Endometrium (tissue), 2 donors: ENCODE measurements at regions not wholly inside any gene's neighbourhood (a gene's known extent, or its start where the extent isn't known, plus 50 kb on each side); places are given as distances from the start of the nearest gene placed in this dataset.

Experiments used
- FAIRE-seq: peaks from 2 replicates; lab custom pipeline; 2012; peaks lifted over from hg19 to GRCh38; lab: Jason Lieb, UNC
- donor health status: control.
- donor health status: control.

DNA sequence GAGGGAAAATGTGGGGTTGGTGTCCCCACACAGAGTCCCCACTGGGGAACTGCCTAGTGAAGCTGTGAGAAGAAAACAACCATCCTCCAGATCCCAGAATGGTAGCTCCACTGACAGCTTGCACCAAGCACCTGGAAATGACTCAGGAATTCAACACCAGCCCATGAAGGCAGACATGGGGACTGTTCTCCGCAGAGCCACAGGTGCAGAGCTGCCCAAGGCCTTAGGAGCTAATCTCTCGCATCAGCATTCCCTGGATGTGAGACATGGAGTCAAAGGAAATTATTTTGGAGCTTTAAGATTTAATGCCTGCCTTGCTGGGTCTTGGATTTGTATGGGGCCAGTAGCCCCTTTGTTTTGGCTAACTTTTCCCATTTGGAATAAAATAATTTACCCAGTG, 367.9 kb downstream of the FAM133A start:
- no peak for FAIRE-seq

DNA sequence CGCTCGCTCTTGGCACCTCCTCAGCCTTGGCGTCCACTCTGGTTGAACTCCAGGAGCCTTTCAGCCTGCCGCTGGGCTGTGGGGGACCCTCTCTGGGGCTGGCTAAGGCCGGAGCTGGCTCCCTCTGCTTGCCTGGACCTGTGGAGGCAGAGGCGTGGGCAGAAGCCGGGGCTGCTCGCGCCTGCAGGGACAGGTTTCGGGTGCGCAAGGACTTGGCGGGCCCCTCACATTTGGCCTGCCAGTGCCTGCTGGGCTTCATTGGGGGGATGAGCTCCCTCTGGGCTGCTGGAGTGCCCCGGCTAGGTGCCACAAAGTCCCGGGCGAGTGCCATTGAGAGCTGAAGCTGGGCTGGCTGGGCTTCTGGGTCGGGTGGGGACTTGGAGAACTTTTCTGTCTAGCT, 371.7 kb downstream of the FAM133A start:
- FAIRE-seq, result no peak

DNA sequence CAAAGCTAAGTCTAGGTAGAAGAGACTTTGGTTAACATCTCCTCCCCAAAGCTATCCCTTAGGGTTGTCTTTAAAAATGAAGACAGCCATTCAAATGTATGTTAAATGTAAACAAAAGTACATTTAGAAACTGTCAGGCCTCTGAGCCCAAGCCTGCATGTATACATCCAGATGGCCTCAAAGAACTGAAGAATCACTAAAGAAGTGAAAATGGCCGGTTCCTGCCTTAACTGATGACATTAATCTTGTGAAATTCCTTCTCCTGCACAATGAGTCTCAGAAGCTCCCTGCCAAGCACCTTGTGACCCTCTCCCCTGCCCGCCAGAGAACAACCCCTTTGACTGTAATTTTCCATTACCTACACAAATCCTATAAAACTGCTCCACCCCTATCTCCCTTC, 377.9 kb downstream of the FAM133A start:
- no peak for FAIRE-seq

DNA sequence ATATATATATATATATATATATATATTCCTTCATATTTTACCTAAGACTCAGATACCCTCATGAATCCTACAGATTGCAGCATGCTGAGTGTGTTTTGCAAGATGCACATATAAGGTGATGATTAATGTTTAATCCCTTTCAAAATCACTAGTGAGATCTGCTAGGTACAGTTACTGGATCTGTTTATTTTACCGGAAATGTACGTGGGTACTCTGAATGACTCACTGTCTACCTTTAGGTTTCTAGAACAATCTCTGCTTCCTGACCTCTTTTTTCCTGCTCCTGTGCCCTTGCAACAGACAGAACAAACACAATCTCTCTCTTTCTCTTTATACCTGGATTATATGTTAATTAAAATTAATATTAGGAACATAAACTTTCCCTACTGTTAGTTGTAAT, 379.6 kb downstream of the FAM133A start:
- no peak for FAIRE-seq

DNA sequence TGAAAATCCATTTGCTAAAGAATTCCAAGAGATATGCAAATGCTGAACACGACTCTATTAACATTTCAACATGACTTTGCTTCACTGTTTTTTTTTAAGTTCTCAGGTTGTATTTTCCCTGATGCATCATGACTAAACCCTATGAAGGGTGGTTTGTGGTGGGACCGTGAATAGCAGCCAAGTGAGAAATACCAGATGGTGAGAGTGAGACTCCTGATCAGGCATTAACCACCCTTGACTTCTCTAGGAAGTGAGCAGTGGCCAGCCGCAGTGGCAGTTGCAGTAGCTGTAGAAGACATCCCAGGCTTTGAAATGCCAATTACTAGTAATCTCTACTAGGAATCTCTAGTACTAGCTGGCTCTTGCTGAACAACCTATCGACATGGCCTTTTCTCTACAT, 383.4 kb downstream of the FAM133A start:
- FAIRE-seq, result no peak

DNA sequence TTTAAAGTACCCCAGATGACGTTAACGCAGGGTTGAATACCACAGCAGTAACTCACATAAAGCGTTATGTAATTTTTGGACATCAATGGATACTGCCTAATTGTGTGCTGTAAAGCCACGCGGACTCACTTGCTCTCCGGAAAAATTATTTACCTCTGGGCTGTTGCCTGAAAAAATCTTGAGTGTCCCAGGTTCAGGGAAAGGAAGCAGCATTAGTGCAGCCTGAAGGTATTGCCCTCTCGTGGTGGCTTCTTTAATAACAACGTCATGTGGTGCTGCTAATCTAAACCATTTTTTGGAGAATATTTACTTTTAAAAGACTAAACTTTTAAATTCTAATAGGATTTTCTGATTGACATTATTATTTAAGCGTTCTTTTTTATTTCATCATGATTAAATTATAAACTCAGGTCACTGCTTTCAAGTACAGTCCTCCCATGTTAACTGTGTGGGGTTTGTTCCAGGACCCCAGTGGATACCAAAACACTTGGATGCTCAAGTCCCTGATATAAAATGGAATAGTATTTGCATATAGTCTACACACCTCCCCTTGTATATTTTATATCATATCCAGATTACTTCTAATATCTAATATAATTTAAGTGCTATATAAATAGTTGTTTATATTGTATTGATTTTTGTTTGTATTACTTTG, 384.8 kb downstream of the FAM133A start:
- peak; percentile 15 for FAIRE-seq

DNA sequence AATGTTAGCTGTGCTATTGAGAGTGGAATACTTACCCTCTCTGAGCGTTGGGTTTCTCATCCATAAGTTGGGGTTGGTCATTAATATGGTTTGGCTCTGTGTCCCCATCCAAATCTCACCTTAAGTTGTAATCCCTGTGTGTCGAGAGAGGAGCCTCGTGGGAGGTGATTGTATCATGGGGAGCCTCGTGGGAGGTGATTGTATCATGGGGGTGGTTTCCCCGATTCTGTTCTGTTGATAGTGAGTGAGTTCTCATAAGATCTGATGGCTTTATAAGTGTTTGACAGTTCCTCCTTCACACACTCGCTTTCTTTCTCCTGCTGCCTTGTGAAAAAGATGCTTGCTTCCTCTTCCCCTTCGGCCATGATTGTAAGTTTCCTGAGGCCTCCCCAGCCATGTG, 391.1 kb downstream of the FAM133A start:
- FAIRE-seq, result no peak

DNA sequence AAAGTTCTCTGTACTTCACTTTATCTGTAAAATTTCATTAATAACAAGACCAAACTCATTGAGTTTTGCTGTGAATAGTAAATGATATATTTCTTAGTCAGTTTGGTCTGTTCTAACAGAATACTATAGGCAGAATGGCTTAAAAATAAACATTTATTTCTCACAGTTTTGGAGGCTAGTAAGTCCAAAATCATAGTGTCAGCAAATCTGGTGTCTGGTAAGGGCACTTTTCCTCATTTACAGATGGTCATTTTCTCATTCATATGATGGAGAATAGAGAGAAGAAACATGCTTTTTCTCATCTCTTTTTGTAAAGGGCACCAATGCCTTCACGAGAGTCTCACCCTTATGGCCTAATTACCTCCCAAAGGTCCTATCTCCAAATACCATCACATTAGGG, 415.1 kb downstream of the FAM133A start:
- FAIRE-seq, result no peak

DNA sequence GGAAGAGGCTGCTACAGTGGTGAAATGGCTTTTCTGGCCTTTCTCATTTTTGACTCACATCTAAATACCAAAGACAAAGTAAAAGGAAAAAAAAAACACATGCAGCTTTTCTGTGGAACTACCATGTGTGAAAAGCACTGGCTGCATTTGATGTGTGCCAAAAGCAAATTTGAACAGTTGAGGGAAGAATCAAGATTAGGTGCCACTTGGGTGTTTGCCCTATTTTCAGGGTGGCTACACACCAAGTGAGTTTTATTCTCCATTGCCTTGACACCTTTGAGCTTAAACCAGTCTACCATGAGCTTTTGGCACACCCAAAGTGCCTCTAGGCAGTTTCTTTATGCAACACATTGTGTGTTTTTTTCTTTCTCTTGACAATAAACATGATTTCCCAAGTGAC, 423.9 kb downstream of the FAM133A start:
- FAIRE-seq, result no peak

DNA sequence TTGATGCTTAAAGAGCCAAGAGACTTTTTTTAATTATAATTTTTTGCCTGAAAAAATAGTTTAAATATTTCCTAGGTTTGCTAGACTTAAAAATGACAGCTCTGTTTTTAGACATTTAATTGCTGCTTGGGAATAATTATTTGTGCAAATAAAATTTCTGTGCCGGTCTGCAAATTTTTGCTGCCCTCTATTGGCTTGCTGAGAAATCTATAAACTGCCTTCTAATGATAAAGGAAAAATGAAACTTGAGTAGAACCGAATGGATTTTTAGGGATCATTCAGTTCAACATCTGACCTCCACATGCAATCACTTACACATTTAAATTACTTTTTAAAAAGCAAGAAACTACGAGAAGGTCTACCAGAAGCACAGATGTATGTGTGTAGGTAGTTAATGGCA, 434.0 kb downstream of the FAM133A start:
- FAIRE-seq, result peak; percentile 18

DNA sequence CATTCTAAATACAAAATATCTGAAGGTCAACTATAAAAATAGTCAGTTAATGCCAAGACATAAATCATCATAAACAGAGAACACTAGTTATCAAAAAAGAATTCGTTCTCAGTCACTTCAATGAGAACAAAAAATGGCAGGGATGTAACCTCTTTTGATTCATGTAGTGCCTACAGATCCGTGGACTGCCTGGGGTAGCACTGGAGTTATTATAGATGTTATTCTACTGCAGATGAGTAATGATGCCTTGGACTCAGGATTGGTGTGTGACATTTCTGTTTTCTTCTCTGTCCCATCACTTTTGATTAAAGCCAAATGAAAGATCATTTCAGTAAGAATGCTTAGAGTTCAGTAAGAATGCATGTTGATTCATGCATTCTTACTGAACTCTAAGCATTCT, 440.4 kb downstream of the FAM133A start:
- no peak for FAIRE-seq

DNA sequence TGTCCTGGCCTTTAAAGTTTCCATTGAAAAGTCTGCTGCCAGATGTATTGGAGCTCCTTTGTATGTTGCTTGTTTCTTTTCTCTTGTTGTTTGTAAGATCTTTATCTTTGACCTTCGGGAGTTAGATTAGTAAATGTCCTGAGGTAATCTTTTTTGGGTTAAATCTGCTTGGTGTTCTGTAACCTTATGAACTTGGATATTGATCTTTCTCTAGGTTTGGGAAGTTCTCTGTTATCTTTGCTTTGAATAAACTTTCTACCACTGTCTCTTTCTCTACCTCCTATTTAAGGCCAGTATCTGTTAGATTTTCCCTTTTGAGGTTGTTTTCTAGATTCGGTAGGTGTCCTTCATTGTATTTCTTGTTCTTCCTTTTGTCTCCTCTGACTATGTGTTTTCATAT, 447.8 kb downstream of the FAM133A start:
- peak; percentile 64 for FAIRE-seq

DNA sequence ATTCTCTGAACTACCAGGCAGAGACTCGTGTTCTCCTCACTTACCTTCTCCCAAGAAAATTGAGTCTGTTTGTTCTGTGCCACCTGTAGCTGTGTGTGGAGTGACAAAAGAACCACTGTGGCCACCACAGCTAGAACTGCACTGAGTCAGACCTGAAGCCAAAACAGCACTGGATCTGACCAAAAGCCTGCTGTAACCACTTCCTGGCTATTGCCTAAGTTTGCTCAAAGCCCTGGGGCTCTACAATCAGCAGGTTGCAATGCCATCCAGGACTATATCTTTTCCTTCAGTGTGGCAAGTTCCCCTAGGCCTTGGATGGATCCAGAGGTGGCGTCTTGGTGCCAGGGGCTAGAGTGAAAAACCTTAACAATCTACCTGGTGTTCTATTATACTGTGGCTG, 449.1 kb downstream of the FAM133A start:
- FAIRE-seq, result no peak

DNA sequence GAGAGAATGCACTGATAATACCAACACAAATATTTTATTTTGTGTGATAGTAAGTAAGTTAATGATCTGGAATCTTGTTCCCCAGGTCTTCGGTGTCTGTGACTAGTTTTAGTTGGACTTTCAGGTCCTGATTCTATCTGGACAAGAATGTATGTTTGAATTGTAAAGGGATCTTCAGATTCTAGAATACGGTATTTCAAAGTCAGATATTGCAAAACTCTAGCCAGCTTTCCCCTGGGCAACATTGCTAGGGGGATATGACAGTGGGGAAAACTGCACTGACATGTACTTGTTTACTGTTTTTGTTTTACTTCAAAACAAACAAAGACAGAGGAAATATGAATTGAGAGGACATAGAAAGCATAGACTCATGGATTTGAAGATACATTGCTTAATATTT, 489.0 kb downstream of the FAM133A start:
- FAIRE-seq, result no peak

DNA sequence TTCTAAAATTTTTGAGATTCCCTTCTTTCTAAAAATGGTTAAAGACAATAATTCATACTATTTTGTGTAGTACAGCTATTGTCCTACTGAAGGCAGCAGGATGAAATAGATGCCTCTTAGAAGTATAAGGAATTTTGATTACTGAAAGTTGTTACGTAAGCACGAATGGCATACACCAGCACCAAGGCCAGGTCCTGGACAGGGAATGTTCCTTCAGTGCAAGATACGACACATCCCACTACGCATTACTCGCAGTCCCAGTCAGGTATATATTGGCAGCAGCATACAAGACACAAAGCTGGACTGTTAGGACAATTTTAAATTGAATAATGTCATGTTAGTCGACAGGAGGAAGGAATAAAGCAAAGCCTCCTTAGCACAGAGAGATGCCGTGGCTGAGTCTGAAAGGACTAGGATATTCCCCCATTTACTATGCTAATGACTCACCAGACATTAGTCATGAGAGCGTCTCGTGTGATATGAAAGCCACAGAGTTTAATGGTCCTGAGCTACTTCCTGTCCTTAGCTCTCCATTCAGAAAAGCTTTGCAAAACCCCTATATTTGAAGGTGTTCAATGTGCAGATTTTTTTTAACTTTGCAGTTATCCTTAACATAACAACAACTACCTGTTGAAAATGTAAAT, 504.3 kb downstream of the FAM133A start:
- FAIRE-seq, result no peak

DNA sequence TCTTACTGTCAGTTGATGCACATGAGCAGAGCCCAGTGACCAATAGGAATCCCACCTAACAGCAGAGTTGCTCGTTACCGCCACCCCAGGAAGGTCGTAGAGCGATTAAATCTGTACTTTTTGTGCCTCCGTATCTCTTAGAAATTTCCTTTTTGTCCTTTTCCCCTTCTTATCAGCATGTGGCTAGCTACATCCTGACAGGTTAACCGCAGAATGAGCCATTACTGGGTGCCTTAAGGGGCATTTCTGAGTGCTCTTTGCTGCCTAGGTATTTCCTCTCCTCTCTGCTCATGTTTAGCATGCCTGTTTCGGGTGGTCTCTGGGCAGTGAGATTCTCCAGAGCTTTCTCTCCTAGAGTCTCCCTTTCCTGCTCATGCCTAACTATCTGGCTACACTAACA, 530.5 kb downstream of the FAM133A start:
- FAIRE-seq, result no peak

DNA sequence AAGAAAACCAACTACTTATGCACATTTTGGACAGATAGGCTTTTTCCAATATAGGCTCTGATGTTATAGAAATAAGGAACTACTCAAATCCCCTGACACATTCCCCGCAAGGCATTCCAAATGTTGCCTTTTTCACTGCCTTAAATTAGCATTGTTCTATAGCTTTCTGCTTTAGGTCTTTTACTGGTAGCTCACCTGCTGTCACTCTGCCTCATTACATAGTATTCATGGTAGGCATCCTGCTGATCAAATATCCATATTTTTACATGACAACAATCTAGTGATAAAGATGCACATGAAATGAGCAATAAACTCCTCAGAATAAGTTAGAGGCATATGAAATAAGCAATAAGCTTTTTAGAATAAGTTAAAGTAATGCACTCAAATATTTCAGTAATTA, 542.7 kb downstream of the FAM133A start:
- FAIRE-seq, result no peak

DNA sequence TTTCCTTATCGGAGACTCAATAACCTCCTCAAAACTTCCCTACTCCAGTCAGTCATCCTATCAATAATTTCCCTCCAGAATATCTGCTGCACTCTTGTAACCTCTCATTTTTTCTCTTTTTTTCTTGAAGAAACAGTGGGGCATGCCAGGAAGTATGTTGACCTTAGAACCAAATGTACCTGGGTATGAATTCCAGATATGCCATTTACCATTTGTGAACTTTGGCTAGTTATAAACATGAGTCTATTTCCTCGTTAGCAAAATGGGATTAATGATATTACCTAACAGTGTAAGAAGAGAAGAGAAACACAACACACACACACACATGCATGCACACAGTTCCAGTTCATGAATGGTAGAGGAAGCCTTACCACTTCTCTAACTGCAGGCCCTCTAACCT, 578.2 kb downstream of the FAM133A start:
- no peak for FAIRE-seq

DNA sequence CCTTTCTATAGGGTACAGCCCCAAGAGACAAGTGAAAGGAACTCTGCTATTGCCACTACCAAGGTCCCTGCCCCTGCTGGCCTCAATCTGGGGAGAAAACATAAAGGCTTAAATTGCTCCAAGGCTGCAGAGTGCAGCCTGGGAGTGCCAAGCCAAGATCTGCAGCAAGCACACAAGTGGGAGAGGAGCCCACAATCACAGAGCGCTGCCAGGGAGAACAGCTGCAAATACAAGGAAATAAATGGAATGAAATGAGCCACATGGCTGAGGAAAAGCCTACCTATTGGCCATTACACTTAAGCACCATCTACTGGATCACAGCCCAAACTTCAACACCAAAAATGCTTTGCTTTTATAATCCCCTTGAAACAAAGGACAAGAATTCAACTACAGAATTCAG, 582.4 kb downstream of the FAM133A start:
- no peak for FAIRE-seq

DNA sequence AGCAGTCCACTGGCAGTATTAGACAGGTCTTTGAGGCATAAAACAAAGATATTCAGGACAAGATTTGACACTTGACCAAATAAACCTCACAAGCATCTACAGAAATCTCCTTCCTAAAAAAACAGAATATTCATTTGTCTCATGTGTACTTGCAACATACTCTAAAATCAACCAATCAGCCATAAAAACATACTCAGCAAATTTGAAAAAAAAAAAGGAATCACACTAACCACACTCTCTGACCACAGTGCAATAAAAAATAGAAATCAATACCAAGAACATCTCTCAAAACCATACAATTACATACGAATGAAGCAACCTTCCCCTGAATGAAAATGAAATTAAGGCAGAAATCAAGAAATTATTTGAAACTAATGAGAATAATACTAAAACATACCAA, 591.3 kb downstream of the FAM133A start:
- FAIRE-seq, result no peak

DNA sequence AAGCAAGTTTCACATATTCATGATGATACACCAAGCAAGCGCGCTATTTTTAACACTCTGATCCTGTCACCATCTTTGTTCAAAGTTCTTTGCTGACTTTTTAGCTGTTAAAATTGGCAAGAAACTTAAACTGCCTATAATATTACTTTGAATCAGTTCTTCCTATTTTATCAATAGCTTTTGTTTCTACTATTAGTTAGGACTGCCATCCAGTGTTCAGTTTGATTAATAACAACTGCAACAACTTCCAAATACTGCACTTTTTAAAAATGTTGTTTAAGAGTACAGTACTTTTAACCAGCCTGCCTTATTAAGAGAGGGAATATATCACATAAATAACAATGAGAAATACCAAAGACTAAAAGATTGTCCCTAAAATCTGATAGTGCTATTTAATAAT, 614.3 kb downstream of the FAM133A start:
- FAIRE-seq, result no peak

DNA sequence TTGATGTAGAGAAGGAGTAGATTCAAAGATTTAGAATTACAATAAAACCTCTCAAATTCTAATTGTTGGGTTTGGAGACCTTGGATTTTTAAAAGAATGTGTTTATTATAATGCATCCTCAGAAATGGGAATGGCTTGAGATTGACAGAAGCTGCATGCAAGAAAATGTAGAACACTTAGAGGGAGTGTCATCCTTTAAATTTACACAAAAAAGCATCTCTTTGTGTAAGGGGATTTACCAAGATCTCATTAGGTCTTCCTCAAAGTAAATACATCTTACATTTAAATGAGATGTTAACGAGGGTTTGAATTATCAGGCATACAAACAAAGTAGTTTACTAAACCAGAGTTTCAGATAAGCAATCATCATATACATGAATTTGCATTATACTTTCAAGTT, 615.0 kb downstream of the FAM133A start:
- FAIRE-seq, result no peak

DNA sequence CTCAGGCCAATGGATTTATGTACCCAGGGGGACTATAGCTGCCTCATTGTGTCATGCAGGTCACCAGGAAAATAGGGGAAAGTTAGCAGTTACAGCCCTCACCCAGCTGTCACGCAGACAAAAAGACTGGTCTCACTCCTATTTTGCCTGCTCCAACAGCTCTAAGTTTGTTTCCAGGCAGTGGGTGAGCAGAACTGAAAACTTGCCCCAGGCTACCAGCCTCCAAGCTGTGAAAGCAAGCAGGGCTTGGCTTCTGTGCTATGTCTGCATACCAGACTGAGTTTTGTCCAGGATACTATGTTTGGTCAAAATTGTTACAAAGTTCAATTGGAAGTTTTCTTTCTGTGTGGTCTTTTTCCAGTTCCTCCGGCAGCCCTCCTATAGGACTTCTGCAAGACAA, 628.4 kb downstream of the FAM133A start:
- no peak for FAIRE-seq

DNA sequence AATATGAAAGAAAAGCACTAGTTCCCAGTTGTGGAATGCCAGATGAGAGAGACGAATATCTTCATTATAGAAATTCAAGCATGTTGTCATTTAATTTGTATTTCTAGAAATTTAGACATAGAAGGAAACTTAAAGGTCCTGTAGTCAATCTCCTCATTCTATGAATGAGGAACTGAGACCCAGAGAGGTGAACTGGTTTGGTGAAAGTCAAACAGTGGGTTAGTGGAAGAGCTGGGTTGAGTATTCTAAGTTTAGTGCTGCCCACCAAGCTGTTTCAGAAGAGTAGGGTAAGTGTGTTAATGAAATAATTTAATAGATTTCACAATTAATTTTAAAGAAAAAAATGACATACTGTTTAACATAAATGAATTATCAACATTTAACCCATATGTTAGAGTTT, 655.2 kb downstream of the FAM133A start:
- FAIRE-seq, result no peak
